H9 (cell line): ENCODE measurements at regions not wholly inside any gene's neighbourhood (a gene's known extent, or its start where the extent isn't known, plus 50 kb on each side); places are given as distances from the start of the nearest gene placed in this dataset.

Source experiments
- DNase-seq: peaks from one replicate; pipeline ENCODE4 v3.0.0-alpha.2; 2017
- H2AFZ ChIP-seq: one replicate; pipeline ENCODE4 v1.6.1; 2013; ENCODE audit warnings: mild to moderate bottlenecking, low read length, control low read depth, moderate library complexity
- H2AK5ac ChIP-seq: 2 replicates; pipeline ENCODE4 v1.6.1; 2013; ENCODE audit warnings: low read length, control low read depth, mixed read lengths; ENCODE audit not compliant: insufficient read length
- H2BK120ac ChIP-seq: one replicate; pipeline ENCODE4 v1.6.1; 2013; ENCODE audit warnings: low read depth, mild to moderate bottlenecking, low read length, control low read depth, inconsistent platforms; ENCODE audit not compliant: poor library complexity, severe bottlenecking
- H2BK12ac ChIP-seq: 2 replicates; pipeline ENCODE4 v1.6.1; 2013; ENCODE audit warnings: low read length, control low read depth, mixed read lengths, low read depth; ENCODE audit not compliant: insufficient read length
- H2BK15ac ChIP-seq: 2 replicates; pipeline ENCODE4 v1.6.1; 2013; ENCODE audit warnings: low read depth, low read length, control low read depth
- H2BK20ac ChIP-seq: one replicate; pipeline ENCODE4 v1.6.1; 2013; ENCODE audit warnings: low read depth, mild to moderate bottlenecking, low read length, control low read depth, inconsistent platforms; ENCODE audit not compliant: poor library complexity, severe bottlenecking
- H2BK5ac ChIP-seq: 2 replicates; pipeline ENCODE4 v1.6.1; 2013; ENCODE audit warnings: low read length, control low read depth, mixed read lengths; ENCODE audit not compliant: insufficient read length
- H3K14ac ChIP-seq: 2 replicates; pipeline ENCODE4 v1.6.1; 2013; ENCODE audit warnings: low read length, control low read depth; ENCODE audit not compliant: insufficient read depth
- H3K18ac ChIP-seq: 2 replicates; pipeline ENCODE4 v1.6.1; 2013; ENCODE audit warnings: low read depth, mild to moderate bottlenecking, mixed read lengths, low read length, control low read depth; ENCODE audit not compliant: insufficient read length
- H3K23ac ChIP-seq: 2 replicates; pipeline ENCODE4 v1.6.1; 2013; ENCODE audit warnings: low read length, control low read depth, mixed read lengths, low read depth; ENCODE audit not compliant: insufficient read length
- H3K23me2 ChIP-seq: 2 replicates; pipeline ENCODE4 v1.6.1; 2013; ENCODE audit warnings: low read depth, mild to moderate bottlenecking, mixed read lengths, low read length, control low read depth; ENCODE audit not compliant: insufficient read length, poor library complexity, severe bottlenecking
- H3K27ac ChIP-seq: 2 replicates; pipeline ENCODE4 v1.5.1; 2013; ENCODE audit warnings: low read length, control low read depth, mixed read lengths, low read depth; ENCODE audit not compliant: insufficient read length
- H3K27me3 ChIP-seq: 2 replicates; pipeline ENCODE4 v1.6.1; 2013; ENCODE audit warnings: low read length, control low read depth, inconsistent platforms; ENCODE audit not compliant: insufficient read depth
- H3K4ac ChIP-seq: 2 replicates; pipeline ENCODE4 v1.6.1; 2013; ENCODE audit warnings: low read depth, mild to moderate bottlenecking, control low read depth, inconsistent platforms, low read length, moderate library complexity
- H3K4me1 ChIP-seq: 2 replicates; pipeline ENCODE4 v1.6.1; 2013; ENCODE audit warnings: low read length, control low read depth, inconsistent platforms; ENCODE audit not compliant: insufficient read depth
- H3K4me2 ChIP-seq: 2 replicates; pipeline ENCODE4 v1.6.1; 2013; ENCODE audit warnings: low read length, control low read depth, mixed read lengths; ENCODE audit not compliant: insufficient read length, insufficient read depth
- H3K56ac ChIP-seq: 2 replicates; pipeline ENCODE4 v1.6.1; 2013; ENCODE audit warnings: low read depth, mild to moderate bottlenecking, mixed read lengths, low read length, control low read depth; ENCODE audit not compliant: insufficient read length
- H3K79me1 ChIP-seq: 2 replicates; pipeline ENCODE4 v1.6.1; 2013; ENCODE audit warnings: low read depth, mild to moderate bottlenecking, moderate library complexity, low read length, control low read depth, inconsistent platforms; ENCODE audit not compliant: insufficient read depth, poor library complexity, severe bottlenecking
- H3K79me2 ChIP-seq: 2 replicates; pipeline ENCODE4 v1.6.1; 2013; ENCODE audit warnings: low read length, control low read depth, inconsistent platforms; ENCODE audit not compliant: insufficient read depth
- H3K9ac ChIP-seq: 2 replicates; pipeline ENCODE4 v1.6.1; 2013; ENCODE audit warnings: low read length, control low read depth, mixed read lengths; ENCODE audit not compliant: insufficient read length; ENCODE audit errors: extremely low read depth
- H3K9me3 ChIP-seq: one replicate; pipeline ENCODE4 v1.6.1; 2013; ENCODE audit warnings: low read depth, low read length, inconsistent platforms; ENCODE audit not compliant: control insufficient read depth
- H3T11ph ChIP-seq: one replicate; pipeline ENCODE4 v1.6.1; 2013; ENCODE audit warnings: mild to moderate bottlenecking, low read length, control low read depth, inconsistent platforms
- H4K20me1 ChIP-seq: one replicate; pipeline ENCODE4 v1.6.1; 2013; ENCODE audit not compliant: control insufficient read depth, insufficient read length, insufficient read depth
- H4K5ac ChIP-seq: 2 replicates; pipeline ENCODE4 v1.6.1; 2013; ENCODE audit warnings: low read depth, mild to moderate bottlenecking, mixed read lengths, low read length, control low read depth; ENCODE audit not compliant: insufficient read length
- H4K8ac ChIP-seq: replicated peaks from 2 replicates; pipeline ENCODE4 v1.6.1; 2013; ENCODE audit warnings: low read length, control low read depth, mixed read lengths, low read depth; ENCODE audit not compliant: insufficient read length
- H4K91ac ChIP-seq: 2 replicates; pipeline ENCODE4 v1.6.1; 2013; ENCODE audit warnings: low read depth, mild to moderate bottlenecking, moderate library complexity, mixed read lengths, low read length, control low read depth; ENCODE audit not compliant: insufficient read length
- H3K27ac Mint-ChIP-seq, 3 experiments: 2 replicates in 2 of 3; 3 replicates in 1 of 3; pipeline ENCODE4 v1.8.0; 2020 to 2021; ENCODE audit warnings: mixed read lengths in 3 of 3, mild to moderate bottlenecking in 1 of 3, moderate library complexity in 1 of 3
- H3K27me3 Mint-ChIP-seq: 2 replicates; pipeline ENCODE4 v1.8.0; 2021; ENCODE audit warnings: low read depth, mild to moderate bottlenecking, moderate library complexity, mixed read lengths
- H3K36me3 Mint-ChIP-seq, 3 experiments: 2 replicates in 2 of 3; 3 replicates in 1 of 3; pipeline ENCODE4 v1.8.0; 2020 to 2021; ENCODE audit warnings: low read depth in 3 of 3, mixed read lengths in 3 of 3; ENCODE audit not compliant: insufficient read depth in 1 of 3
- H3K4me1 Mint-ChIP-seq, 2 experiments: 2 replicates each; pipeline ENCODE4 v1.8.0; 2020; ENCODE audit warnings: mixed read lengths in 2 of 2
- H3K4me3 Mint-ChIP-seq, 2 experiments: 2 replicates in 1 of 2; 3 replicates in 1 of 2; pipeline ENCODE4 v1.8.0; 2020 to 2021; ENCODE audit warnings: mild to moderate bottlenecking in 2 of 2, mixed read lengths in 2 of 2, moderate library complexity in 1 of 2
- H3K9me3 Mint-ChIP-seq, 2 experiments: 2 replicates in 1 of 2; 3 replicates in 1 of 2; pipeline ENCODE4 v1.8.0; 2020; ENCODE audit warnings: mild to moderate bottlenecking in 2 of 2, mixed read lengths in 2 of 2, moderate library complexity in 1 of 2
- WGBS: extraction: QIAGEN DNeasy Blood & Tissue Kit; methylation state at CpG from one replicate; pipeline ENCODE4 v1.1.7; 2013; ENCODE audit warnings: missing lambda C conversion rate, low lambda C conversion rate, mixed read lengths; ENCODE audit not compliant: insufficient read length; ENCODE audit errors: extremely low coverage; 5-methylcytosine and 5-hydroxymethylcytosine counted together
- TF ChIP-seq, protein P1 (sequence below): fragments of 200-600 bp; sonication (generic); conservative IDR thresholded peaks from 3 replicates; pipeline ENCODE4 v1.8.0; 2021; ENCODE audit warnings: antibody characterized with exemption, mild to moderate bottlenecking

DNA sequence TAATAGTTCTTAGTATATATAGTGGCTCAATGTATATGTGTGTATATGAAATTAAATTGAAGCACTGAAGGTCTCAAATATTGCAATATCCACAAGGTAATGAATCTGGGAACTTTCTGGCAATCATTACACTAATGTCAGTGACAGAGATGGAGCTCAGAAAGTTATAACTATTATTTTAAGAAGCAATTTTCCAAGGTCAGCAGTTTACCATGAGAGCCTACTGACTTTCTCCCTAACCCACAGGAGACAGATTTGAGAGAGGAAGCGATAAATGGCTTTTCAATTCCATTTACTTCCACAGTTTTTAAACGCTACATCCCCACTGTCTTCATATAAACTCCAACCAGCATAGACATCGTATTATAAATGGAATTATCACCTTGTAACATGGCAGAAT is 92.9 kb downstream of the PCTP start:
- Histone ChIP-seq H3K27me3 (no peaks in the 10 kb centered on the region), H2BK12ac (no peak overlapping the region), H4K91ac (no peak overlapping the region), H3K9me3 (no peaks in the 10 kb centered on the region), H3K56ac (no peak overlapping the region), H2BK15ac (no peak overlapping the region), H4K8ac (no peak overlapping the region), H3K79me1 (no peaks in the 10 kb centered on the region), H4K5ac (no peak overlapping the region), H3K14ac (no peak overlapping the region), H4K20me1 (no peaks in the 10 kb centered on the region), H2AK5ac (no peak overlapping the region), H2BK20ac (no peak overlapping the region), H2AFZ (no peak overlapping the region), H3K27ac (no peak overlapping the region), H3K79me2 (no peaks in the 10 kb centered on the region), H3T11ph (no peak overlapping the region), H3K4me1 (no peaks in the 10 kb centered on the region), H3K4ac (no peak overlapping the region), H3K4me2 (no peak overlapping the region), H3K9ac (no peak overlapping the region), H3K18ac (no peak overlapping the region), H2BK5ac (no peak overlapping the region), H3K23me2 (no peaks in the 10 kb centered on the region), H3K23ac (no peak overlapping the region), H2BK120ac (no peak overlapping the region)
- no CpG with 5 or more reads among the region's 3 CpGs for WGBS
- TF ChIP-seq, protein P1, sequence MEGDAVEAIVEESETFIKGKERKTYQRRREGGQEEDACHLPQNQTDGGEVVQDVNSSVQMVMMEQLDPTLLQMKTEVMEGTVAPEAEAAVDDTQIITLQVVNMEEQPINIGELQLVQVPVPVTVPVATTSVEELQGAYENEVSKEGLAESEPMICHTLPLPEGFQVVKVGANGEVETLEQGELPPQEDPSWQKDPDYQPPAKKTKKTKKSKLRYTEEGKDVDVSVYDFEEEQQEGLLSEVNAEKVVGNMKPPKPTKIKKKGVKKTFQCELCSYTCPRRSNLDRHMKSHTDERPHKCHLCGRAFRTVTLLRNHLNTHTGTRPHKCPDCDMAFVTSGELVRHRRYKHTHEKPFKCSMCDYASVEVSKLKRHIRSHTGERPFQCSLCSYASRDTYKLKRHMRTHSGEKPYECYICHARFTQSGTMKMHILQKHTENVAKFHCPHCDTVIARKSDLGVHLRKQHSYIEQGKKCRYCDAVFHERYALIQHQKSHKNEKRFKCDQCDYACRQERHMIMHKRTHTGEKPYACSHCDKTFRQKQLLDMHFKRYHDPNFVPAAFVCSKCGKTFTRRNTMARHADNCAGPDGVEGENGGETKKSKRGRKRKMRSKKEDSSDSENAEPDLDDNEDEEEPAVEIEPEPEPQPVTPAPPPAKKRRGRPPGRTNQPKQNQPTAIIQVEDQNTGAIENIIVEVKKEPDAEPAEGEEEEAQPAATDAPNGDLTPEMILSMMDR: no peak
- H3K4me1 Mint-ChIP-seq: peaks cover 0 to 4% of the 10 kb centered on the region in 2 experiments; a peak in 1 of 4 replicates
- H3K27me3 Mint-ChIP-seq: peaks cover 15% of the 10 kb centered on the region
- H3K9me3 Mint-ChIP-seq: peaks cover 0 to 6% of the 10 kb centered on the region in 2 experiments; a peak in 2 of 5 replicates
- no peak overlapping the region for H3K27ac Mint-ChIP-seq
- DNase-seq: no peak
- no peaks in the 10 kb centered on the region for H3K36me3 Mint-ChIP-seq
- no peak overlapping the region for H3K4me3 Mint-ChIP-seq
